ENCODE measurements at regions not wholly inside any gene's neighbourhood (a gene's known extent, or its start where the extent isn't known, plus 50 kb on each side); places are given as distances from the start of the nearest gene placed in this dataset.

- TF ChIP-seq CTCF (conservative IDR thresholded peaks at IDR 0.05; ENCODE audit: low read depth, low read length), result no peak
- no peak for TF ChIP-seq EZH2phosphoT487 (IDR thresholded peaks at IDR 0.05; ENCODE audit: borderline replicate concordance, low read length)
These were observed 210.5 kb downstream of the PALM2AKAP2 start for GRCh38 chr9:109990541-109990940.

Measured in PC-3 (cell line).